Fibroblast of villous mesenchyme (primary cell): ENCODE measurements at regions not wholly inside any gene's neighbourhood (a gene's known extent, or its start where the extent isn't known, plus 50 kb on each side); places are given as distances from the start of the nearest gene placed in this dataset.

Experiments used
- DNase-seq: peaks from one replicate; pipeline ENCODE4 v3.0.0-alpha.2; 2010; ENCODE audit warnings: low read depth
- H3K4me3 ChIP-seq: 2 replicates; pipeline ENCODE4 v1.5.1; 2011; ENCODE audit warnings: low read depth, mild to moderate bottlenecking, low read length
- CTCF ChIP-seq: IDR thresholded peaks from 2 replicates; pipeline ENCODE4 v1.5.1; 2012; ENCODE audit warnings: low read depth, mild to moderate bottlenecking, low read length; ENCODE audit not compliant: insufficient read depth

- H3K4me3 ChIP-seq, result no peak overlapping the region
- TF ChIP-seq CTCF, result no peak
- no peak for DNase-seq
These were observed 101.0 kb upstream of the DMAC1 start for GRCh38 chr9:7900541-7900940.

GRCh38 chr9:7899753-7900152, 100.2 kb upstream of the DMAC1 start:
- no peak for TF ChIP-seq CTCF
- no peak overlapping the region for H3K4me3 ChIP-seq

GRCh38 chr9:7894231-7894630, 94.7 kb upstream of the DMAC1 start:
- TF ChIP-seq CTCF, result no peak
- no peak for DNase-seq
- no peak overlapping the region for H3K4me3 ChIP-seq

More at GRCh38 chr9:7899753-7900152, 100.2 kb upstream of the DMAC1 start:
- no peak for DNase-seq

- H3K4me3 ChIP-seq, result no peak overlapping the region
- no peak for DNase-seq
- TF ChIP-seq CTCF, result no peak
These were observed 93.4 kb upstream of the DMAC1 start for GRCh38 chr9:7892975-7893374.

GRCh38 chr9:7879551-7880245, 80.1 kb upstream of the DMAC1 start:
- TF ChIP-seq CTCF, result no peak
- no peak overlapping the region for H3K4me3 ChIP-seq
- DNase-seq, result no peak

- DNase-seq, result no peak
- no peak overlapping the region for H3K4me3 ChIP-seq
- no peak for TF ChIP-seq CTCF
These were observed 72.6 kb upstream of the DMAC1 start for GRCh38 chr9:7871977-7872730.

- no peak overlapping the region for H3K4me3 ChIP-seq
- TF ChIP-seq CTCF, result no peak
- no peak for DNase-seq
These were observed 69.8 kb upstream of the DMAC1 start for GRCh38 chr9:7869340-7869739.
